Liver (tissue), 8 donors: ENCODE measurements at regions not wholly inside any gene's neighbourhood (a gene's known extent, or its start where the extent isn't known, plus 50 kb on each side); places are given as distances from the start of the nearest gene placed in this dataset.

Experiments
- DNase-seq: peaks from one replicate; pipeline ENCODE4 v3.0.0-alpha.2; 2017; ENCODE audit warnings: low spot score
- H3K27ac ChIP-seq, 2 donors: one replicate each; pipeline ENCODE4 v1.7.0; 2013; ENCODE audit warnings: inconsistent platforms in 2 of 2, low read length in 2 of 2, control low read depth in 1 of 2, low read depth in 1 of 2, mild to moderate bottlenecking in 1 of 2
- H3K27me3 ChIP-seq, 4 donors: one replicate each; pipeline versions ENCODE4 v1.6.1 to v1.7.0; 2013; ENCODE audit warnings: low read length in 3 of 4, inconsistent platforms in 1 of 4, mild to moderate bottlenecking in 1 of 4, moderate library complexity in 1 of 4; ENCODE audit not compliant: control insufficient read depth in 4 of 4, insufficient read depth in 4 of 4
- H3K36me3 ChIP-seq, 4 donors: one replicate each; pipeline versions ENCODE4 v1.6.1 to v1.7.0; 2013; ENCODE audit warnings: low read length in 3 of 4, mild to moderate bottlenecking in 3 of 4, low read depth in 1 of 4, moderate library complexity in 1 of 4; ENCODE audit not compliant: control insufficient read depth in 4 of 4, insufficient read depth in 3 of 4
- H3K4me1 ChIP-seq, 4 donors: one replicate each; pipeline versions ENCODE4 v1.6.1 to v1.7.0; 2013; ENCODE audit warnings: low read length in 3 of 4, mild to moderate bottlenecking in 3 of 4, moderate library complexity in 1 of 4; ENCODE audit not compliant: control insufficient read depth in 4 of 4, insufficient read depth in 4 of 4
- H3K4me3 ChIP-seq, 3 donors: one replicate each; pipeline versions ENCODE4 v1.6.1 to v1.7.0; 2013; ENCODE audit warnings: low read length in 3 of 3, control low read depth in 1 of 3, low read depth in 1 of 3, mild to moderate bottlenecking in 1 of 3
- H3K9ac ChIP-seq, 2 donors: one replicate each; pipeline ENCODE4 v1.7.0; 2013; ENCODE audit warnings: low read length in 2 of 2, mild to moderate bottlenecking in 2 of 2, moderate library complexity in 2 of 2, control low read depth in 1 of 2, low read depth in 1 of 2
- H3K9me3 ChIP-seq, 4 donors: one replicate each; pipeline versions ENCODE4 v1.6.1 to v1.7.0; 2013; ENCODE audit warnings: low read length in 3 of 4; ENCODE audit not compliant: control insufficient read depth in 4 of 4
- EGR1 ChIP-seq, 2 donors: IDR thresholded peaks; 2 replicates each; pipeline ENCODE4 v1.6.1; 2016 to 2018; ENCODE audit warnings: antibody characterized with exemption in 2 of 2, low read depth in 2 of 2
- FOXA1 ChIP-seq: IDR thresholded peaks from 2 replicates; pipeline ENCODE4 v1.6.1; 2016; ENCODE audit warnings: antibody characterized with exemption
- FOXA2 ChIP-seq: IDR thresholded peaks from 2 replicates; pipeline ENCODE4 v1.6.1; 2016; ENCODE audit warnings: antibody characterized with exemption
- HNF4A ChIP-seq, 2 donors: conservative IDR thresholded peaks; 2 replicates each; pipeline ENCODE4 v1.6.1; 2016; ENCODE audit warnings: antibody characterized with exemption in 2 of 2, mild to moderate bottlenecking in 2 of 2
- HNF4G ChIP-seq: IDR thresholded peaks from 2 replicates; pipeline ENCODE4 v1.6.1; 2016; ENCODE audit warnings: antibody characterized with exemption
- NR2F2 ChIP-seq: IDR thresholded peaks from 2 replicates; pipeline ENCODE4 v1.6.1; 2016; ENCODE audit warnings: antibody characterized with exemption
- RAD21 ChIP-seq, 2 donors: IDR thresholded peaks; 2 replicates each; pipeline ENCODE4 v1.6.1; 2016; ENCODE audit warnings: antibody characterized with exemption in 2 of 2, mild to moderate bottlenecking in 2 of 2
- RXRA ChIP-seq, 2 donors: IDR thresholded peaks; 2 replicates each; pipeline ENCODE4 v1.6.1; 2017 to 2018; ENCODE audit warnings: antibody characterized with exemption in 2 of 2, mild to moderate bottlenecking in 1 of 2
- SP1 ChIP-seq: IDR thresholded peaks from 2 replicates; pipeline ENCODE4 v1.6.1; 2018; ENCODE audit warnings: antibody characterized with exemption, mild to moderate bottlenecking
- TAF1 ChIP-seq: conservative IDR thresholded peaks from 2 replicates; pipeline ENCODE4 v1.6.1; 2016; ENCODE audit warnings: antibody characterized with exemption, mild to moderate bottlenecking
- YY1 ChIP-seq: IDR thresholded peaks from 2 replicates; pipeline ENCODE4 v1.6.1; 2016; ENCODE audit warnings: antibody characterized with exemption, mild to moderate bottlenecking
- WGBS: extraction: QIAGEN DNeasy Blood & Tissue Kit; methylation state at CpG from one replicate; pipeline ENCODE4 v1.1.7; 2013; 5-methylcytosine and 5-hydroxymethylcytosine counted together
- TF ChIP-seq, protein P1 (sequence below): fragments of 150-350 bp; IDR thresholded peaks from 2 replicates; pipeline ENCODE4 v1.5.1; 2017; ENCODE audit warnings: improper control_type of control experiment, low read depth, low read length; ENCODE audit not compliant: missing input control
- TF ChIP-seq, protein P2 (sequence below): IDR thresholded peaks from 2 replicates; pipeline ENCODE4 v1.6.1; 2016; ENCODE audit warnings: antibody characterized with exemption
- TF ChIP-seq, protein P3 (sequence below): IDR thresholded peaks from 2 replicates; pipeline ENCODE4 v1.6.1; 2016; ENCODE audit warnings: antibody characterized with exemption
- TF ChIP-seq, protein P4 (sequence below): IDR thresholded peaks from 2 replicates; pipeline ENCODE4 v1.6.1; 2016; ENCODE audit warnings: antibody characterized with exemption
- donor health status: healthy.
- donor health status: healthy.
- donor health status: healthy.
- donor health status: healthy.
- donor health status: healthy.

DNA sequence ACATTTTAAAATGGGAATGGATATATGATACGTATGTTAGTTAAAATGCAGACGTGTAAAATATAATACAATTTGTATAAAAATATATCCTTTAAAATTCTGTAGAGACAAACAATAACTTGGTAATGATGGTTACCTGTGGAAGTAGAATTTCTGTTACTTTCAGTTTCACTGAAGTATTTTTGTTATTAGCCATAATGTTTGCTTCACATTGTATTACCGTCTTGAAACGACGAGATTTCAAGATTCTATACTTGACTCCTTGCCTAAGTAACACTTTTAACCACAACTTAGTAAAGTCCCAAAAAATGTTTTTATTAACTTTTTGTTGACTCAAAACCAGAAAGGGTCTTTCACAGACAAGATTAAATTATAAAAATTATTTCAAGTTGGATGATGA is 488.3 kb upstream of the VRK2 start:
- no peak overlapping the region for H3K27ac ChIP-seq
- no peak overlapping the region for H3K9ac ChIP-seq
- 87% methylated on average over 5 of the region's 5 CpGs for whole genome bisulfite sequencing
- H3K4me1 ChIP-seq: peaks cover 0 to 3% (median under 1%) of the 10 kb centered on the region in 4 donors
- no peaks in the 10 kb centered on the region for H3K36me3 ChIP-seq
- no peak overlapping the region for H3K4me3 ChIP-seq
- H3K27me3 ChIP-seq: no peaks in the 10 kb centered on the region
- no peaks in the 10 kb centered on the region for H3K9me3 ChIP-seq
- DNase-seq: no peak
- TF ChIP-seq NR2F2 (no peak), YY1 (no peak), FOXA1 (no peak), HNF4A (conservative IDR thresholded peaks at IDR 0.05) (no peak), FOXA2 (no peak), EGR1 (IDR thresholded peaks at IDR 0.05; ENCODE audit: low read depth in 2 of 2) (no peak), SP1 (no peak), RXRA (IDR thresholded peaks at IDR 0.05) (no peak)
- TF ChIP-seq, protein P1, sequence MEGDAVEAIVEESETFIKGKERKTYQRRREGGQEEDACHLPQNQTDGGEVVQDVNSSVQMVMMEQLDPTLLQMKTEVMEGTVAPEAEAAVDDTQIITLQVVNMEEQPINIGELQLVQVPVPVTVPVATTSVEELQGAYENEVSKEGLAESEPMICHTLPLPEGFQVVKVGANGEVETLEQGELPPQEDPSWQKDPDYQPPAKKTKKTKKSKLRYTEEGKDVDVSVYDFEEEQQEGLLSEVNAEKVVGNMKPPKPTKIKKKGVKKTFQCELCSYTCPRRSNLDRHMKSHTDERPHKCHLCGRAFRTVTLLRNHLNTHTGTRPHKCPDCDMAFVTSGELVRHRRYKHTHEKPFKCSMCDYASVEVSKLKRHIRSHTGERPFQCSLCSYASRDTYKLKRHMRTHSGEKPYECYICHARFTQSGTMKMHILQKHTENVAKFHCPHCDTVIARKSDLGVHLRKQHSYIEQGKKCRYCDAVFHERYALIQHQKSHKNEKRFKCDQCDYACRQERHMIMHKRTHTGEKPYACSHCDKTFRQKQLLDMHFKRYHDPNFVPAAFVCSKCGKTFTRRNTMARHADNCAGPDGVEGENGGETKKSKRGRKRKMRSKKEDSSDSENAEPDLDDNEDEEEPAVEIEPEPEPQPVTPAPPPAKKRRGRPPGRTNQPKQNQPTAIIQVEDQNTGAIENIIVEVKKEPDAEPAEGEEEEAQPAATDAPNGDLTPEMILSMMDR: no peak
- TF ChIP-seq, protein P2, sequence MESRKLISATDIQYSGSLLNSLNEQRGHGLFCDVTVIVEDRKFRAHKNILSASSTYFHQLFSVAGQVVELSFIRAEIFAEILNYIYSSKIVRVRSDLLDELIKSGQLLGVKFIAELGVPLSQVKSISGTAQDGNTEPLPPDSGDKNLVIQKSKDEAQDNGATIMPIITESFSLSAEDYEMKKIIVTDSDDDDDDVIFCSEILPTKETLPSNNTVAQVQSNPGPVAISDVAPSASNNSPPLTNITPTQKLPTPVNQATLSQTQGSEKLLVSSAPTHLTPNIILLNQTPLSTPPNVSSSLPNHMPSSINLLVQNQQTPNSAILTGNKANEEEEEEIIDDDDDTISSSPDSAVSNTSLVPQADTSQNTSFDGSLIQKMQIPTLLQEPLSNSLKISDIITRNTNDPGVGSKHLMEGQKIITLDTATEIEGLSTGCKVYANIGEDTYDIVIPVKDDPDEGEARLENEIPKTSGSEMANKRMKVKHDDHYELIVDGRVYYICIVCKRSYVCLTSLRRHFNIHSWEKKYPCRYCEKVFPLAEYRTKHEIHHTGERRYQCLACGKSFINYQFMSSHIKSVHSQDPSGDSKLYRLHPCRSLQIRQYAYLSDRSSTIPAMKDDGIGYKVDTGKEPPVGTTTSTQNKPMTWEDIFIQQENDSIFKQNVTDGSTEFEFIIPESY: no peak

DNA sequence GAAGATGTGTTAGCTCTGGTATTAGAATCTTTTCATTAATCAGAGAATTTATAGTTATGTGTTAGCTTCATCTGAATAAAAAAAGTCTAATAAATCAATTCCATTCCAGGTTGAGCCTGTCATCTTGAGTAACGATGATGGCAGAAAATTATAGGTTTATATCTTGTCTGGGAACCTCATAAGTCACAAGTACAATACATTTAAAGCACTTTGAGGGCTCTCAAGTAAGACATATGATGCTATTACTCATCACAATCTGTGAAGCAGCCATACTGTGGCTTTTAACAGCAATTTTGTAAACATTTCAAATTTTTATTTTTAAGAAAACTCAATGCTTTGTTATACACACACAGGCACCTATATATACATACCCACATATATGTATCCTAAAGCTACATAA is 484.1 kb upstream of the VRK2 start:
- no peak for DNase-seq
- 74% methylated on average over 1 of the region's 1 CpG for WGBS

DNA sequence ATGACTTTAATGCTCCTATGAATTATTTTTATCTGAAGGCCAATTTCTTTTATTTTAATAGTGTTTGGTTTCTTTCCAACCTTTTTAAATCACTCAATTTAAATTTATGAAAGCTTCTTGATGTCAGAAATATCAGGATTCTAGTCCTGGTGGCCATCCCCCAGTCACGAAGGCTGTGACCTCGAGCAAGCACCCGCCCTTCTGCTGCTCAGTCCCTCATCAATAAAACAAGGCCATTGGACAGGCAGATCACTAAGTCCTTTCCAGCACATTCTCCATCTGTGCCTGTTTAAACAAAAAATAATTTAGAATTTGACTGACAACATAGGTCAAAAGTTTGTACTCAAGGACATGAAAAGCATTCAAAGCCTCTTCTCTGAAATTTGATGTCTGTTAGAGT is 483.6 kb upstream of the VRK2 start:
- Histone ChIP-seq H3K27me3 (no peaks in the 10 kb centered on the region), H3K9me3 (no peaks in the 10 kb centered on the region), H3K9ac (no peak overlapping the region), H3K27ac (no peak overlapping the region), H3K4me1 (no peaks in the 10 kb centered on the region), H3K4me3 (no peak overlapping the region), H3K36me3 (no peaks in the 10 kb centered on the region)
- WGBS: 83% methylated on average over 3 of the region's 3 CpGs
- no peak for DNase-seq
- TF ChIP-seq RAD21 (IDR thresholded peaks at IDR 0.05): no peak
- no peak for TF ChIP-seq HNF4A (conservative IDR thresholded peaks at IDR 0.05)
- no peak for TF ChIP-seq TAF1
- TF ChIP-seq YY1: no peak
- TF ChIP-seq NR2F2: no peak
- TF ChIP-seq, protein P1: no peak
- TF ChIP-seq, protein P3, sequence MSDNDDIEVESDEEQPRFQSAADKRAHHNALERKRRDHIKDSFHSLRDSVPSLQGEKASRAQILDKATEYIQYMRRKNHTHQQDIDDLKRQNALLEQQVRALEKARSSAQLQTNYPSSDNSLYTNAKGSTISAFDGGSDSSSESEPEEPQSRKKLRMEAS: no peak
- TF ChIP-seq, protein P4, sequence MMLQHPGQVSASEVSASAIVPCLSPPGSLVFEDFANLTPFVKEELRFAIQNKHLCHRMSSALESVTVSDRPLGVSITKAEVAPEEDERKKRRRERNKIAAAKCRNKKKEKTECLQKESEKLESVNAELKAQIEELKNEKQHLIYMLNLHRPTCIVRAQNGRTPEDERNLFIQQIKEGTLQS: no peak
- no peak for TF ChIP-seq SP1
- no peak for TF ChIP-seq EGR1 (IDR thresholded peaks at IDR 0.05; ENCODE audit: low read depth in 2 of 2)

More for the DNA sequence above, 484.1 kb upstream of the VRK2 start:
- no peaks in the 10 kb centered on the region for H3K4me1 ChIP-seq
- H3K9ac ChIP-seq: no peak overlapping the region
- TF ChIP-seq HNF4A (conservative IDR thresholded peaks at IDR 0.05) (no peak), FOXA1 (no peak), FOXA2 (no peak), RAD21 (IDR thresholded peaks at IDR 0.05) (no peak), EGR1 (IDR thresholded peaks at IDR 0.05; ENCODE audit: low read depth in 2 of 2) (no peak), HNF4G (no peak), RXRA (IDR thresholded peaks at IDR 0.05) (no peak)
- TF ChIP-seq, protein P2: no peak
- no peaks in the 10 kb centered on the region for H3K27me3 ChIP-seq
- H3K36me3 ChIP-seq: no peaks in the 10 kb centered on the region
- H3K27ac ChIP-seq: no peak overlapping the region
- no peak overlapping the region for H3K4me3 ChIP-seq
- H3K9me3 ChIP-seq: no peaks in the 10 kb centered on the region
